GM23338 (cell line): ENCODE measurements at regions not wholly inside any gene's neighbourhood (a gene's known extent, or its start where the extent isn't known, plus 50 kb on each side); places are given as distances from the start of the nearest gene placed in this dataset.

Experiments used
- CREB1 ChIP-seq: fragments of 250-450 bp; sonication (Bioruptor Pico); IDR thresholded peaks from 2 replicates; pipeline ENCODE4 v1.5.0; 2020; ENCODE audit warnings: low read depth, mild to moderate bottlenecking, moderate library complexity
- JUNB ChIP-seq: IDR thresholded peaks from one replicate; pipeline ENCODE4 v1.6.1; 2016; ENCODE audit warnings: antibody characterized with exemption; ENCODE audit not compliant: unreplicated experiment
- STAT1 ChIP-seq: IDR thresholded peaks from one replicate; pipeline ENCODE4 v1.6.1; 2016; ENCODE audit warnings: antibody characterized with exemption; ENCODE audit not compliant: unreplicated experiment
- TF ChIP-seq, protein P1 (sequence below): fragments of 250-450 bp; sonication (Bioruptor Pico); IDR thresholded peaks from 2 replicates; pipeline ENCODE4 v1.5.0; 2020; ENCODE audit warnings: mild to moderate bottlenecking, moderate library complexity
- TF ChIP-seq, protein P2 (sequence below): IDR thresholded peaks from 2 replicates; pipeline ENCODE4 v1.6.1; 2016; ENCODE audit warnings: antibody characterized with exemption
- TF ChIP-seq, protein P3 (sequence below): IDR thresholded peaks from one replicate; pipeline ENCODE4 v1.6.1; 2018; ENCODE audit warnings: antibody characterized with exemption; ENCODE audit not compliant: unreplicated experiment

DNA sequence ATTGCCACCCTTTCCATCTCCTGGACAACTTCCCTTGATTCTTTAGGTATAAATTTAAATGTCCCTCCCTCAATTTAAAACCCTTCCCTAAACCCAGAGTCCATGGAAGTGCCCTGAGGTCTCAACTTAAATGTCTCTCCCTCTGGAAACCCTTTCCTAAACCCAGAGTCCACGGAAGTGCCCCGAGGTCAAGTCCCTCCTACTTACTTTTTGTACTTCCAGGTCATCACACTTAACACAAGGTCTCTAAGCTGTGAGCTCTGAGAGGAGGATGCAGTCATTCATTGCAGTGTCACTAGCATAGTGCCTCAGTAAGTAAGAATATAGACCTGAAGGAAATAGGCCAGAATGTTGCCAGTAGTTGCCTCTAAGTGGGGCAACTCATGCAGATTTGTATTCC lies 78.2 kb upstream of the BNC1 start (continued):
- TF ChIP-seq, protein P1, sequence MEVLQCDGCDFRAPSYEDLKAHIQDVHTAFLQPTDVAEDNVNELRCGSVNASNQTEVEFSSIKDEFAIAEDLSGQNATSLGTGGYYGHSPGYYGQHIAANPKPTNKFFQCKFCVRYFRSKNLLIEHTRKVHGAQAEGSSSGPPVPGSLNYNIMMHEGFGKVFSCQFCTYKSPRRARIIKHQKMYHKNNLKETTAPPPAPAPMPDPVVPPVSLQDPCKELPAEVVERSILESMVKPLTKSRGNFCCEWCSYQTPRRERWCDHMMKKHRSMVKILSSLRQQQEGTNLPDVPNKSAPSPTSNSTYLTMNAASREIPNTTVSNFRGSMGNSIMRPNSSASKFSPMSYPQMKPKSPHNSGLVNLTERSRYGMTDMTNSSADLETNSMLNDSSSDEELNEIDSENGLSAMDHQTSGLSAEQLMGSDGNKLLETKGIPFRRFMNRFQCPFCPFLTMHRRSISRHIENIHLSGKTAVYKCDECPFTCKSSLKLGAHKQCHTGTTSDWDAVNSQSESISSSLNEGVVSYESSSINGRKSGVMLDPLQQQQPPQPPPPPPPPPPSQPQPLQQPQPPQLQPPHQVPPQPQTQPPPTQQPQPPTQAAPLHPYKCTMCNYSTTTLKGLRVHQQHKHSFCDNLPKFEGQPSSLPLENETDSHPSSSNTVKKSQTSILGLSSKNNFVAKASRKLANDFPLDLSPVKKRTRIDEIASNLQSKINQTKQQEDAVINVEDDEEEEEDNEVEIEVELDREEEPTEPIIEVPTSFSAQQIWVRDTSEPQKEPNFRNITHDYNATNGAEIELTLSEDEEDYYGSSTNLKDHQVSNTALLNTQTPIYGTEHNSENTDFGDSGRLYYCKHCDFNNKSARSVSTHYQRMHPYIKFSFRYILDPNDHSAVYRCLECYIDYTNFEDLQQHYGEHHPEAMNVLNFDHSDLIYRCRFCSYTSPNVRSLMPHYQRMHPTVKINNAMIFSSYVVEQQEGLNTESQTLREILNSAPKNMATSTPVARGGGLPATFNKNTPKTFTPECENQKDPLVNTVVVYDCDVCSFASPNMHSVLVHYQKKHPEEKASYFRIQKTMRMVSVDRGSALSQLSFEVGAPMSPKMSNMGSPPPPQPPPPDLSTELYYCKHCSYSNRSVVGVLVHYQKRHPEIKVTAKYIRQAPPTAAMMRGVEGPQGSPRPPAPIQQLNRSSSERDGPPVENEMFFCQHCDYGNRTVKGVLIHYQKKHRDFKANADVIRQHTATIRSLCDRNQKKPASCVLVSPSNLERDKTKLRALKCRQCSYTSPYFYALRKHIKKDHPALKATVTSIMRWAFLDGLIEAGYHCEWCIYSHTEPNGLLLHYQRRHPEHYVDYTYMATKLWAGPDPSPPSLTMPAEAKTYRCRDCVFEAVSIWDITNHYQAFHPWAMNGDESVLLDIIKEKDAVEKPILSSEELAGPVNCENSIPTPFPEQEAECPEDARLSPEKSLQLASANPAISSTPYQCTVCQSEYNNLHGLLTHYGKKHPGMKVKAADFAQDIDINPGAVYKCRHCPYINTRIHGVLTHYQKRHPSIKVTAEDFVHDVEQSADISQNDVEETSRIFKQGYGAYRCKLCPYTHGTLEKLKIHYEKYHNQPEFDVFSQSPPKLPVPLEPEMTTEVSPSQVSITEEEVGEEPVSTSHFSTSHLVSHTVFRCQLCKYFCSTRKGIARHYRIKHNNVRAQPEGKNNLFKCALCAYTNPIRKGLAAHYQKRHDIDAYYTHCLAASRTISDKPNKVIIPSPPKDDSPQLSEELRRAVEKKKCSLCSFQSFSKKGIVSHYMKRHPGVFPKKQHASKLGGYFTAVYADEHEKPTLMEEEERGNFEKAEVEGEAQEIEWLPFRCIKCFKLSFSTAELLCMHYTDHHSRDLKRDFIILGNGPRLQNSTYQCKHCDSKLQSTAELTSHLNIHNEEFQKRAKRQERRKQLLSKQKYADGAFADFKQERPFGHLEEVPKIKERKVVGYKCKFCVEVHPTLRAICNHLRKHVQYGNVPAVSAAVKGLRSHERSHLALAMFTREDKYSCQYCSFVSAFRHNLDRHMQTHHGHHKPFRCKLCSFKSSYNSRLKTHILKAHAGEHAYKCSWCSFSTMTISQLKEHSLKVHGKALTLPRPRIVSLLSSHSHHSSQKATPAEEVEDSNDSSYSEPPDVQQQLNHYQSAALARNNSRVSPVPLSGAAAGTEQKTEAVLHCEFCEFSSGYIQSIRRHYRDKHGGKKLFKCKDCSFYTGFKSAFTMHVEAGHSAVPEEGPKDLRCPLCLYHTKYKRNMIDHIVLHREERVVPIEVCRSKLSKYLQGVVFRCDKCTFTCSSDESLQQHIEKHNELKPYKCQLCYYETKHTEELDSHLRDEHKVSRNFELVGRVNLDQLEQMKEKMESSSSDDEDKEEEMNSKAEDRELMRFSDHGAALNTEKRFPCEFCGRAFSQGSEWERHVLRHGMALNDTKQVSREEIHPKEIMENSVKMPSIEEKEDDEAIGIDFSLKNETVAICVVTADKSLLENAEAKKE = no peak
- TF ChIP-seq JUNB = no peak
- no peak for TF ChIP-seq STAT1
- TF ChIP-seq, protein P2, sequence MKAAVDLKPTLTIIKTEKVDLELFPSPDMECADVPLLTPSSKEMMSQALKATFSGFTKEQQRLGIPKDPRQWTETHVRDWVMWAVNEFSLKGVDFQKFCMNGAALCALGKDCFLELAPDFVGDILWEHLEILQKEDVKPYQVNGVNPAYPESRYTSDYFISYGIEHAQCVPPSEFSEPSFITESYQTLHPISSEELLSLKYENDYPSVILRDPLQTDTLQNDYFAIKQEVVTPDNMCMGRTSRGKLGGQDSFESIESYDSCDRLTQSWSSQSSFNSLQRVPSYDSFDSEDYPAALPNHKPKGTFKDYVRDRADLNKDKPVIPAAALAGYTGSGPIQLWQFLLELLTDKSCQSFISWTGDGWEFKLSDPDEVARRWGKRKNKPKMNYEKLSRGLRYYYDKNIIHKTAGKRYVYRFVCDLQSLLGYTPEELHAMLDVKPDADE = no peak
- no peak for TF ChIP-seq CREB1 (CRISPR knock-in tag)
- TF ChIP-seq, protein P3, sequence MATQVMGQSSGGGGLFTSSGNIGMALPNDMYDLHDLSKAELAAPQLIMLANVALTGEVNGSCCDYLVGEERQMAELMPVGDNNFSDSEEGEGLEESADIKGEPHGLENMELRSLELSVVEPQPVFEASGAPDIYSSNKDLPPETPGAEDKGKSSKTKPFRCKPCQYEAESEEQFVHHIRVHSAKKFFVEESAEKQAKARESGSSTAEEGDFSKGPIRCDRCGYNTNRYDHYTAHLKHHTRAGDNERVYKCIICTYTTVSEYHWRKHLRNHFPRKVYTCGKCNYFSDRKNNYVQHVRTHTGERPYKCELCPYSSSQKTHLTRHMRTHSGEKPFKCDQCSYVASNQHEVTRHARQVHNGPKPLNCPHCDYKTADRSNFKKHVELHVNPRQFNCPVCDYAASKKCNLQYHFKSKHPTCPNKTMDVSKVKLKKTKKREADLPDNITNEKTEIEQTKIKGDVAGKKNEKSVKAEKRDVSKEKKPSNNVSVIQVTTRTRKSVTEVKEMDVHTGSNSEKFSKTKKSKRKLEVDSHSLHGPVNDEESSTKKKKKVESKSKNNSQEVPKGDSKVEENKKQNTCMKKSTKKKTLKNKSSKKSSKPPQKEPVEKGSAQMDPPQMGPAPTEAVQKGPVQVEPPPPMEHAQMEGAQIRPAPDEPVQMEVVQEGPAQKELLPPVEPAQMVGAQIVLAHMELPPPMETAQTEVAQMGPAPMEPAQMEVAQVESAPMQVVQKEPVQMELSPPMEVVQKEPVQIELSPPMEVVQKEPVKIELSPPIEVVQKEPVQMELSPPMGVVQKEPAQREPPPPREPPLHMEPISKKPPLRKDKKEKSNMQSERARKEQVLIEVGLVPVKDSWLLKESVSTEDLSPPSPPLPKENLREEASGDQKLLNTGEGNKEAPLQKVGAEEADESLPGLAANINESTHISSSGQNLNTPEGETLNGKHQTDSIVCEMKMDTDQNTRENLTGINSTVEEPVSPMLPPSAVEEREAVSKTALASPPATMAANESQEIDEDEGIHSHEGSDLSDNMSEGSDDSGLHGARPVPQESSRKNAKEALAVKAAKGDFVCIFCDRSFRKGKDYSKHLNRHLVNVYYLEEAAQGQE = no peak
